Right forelimb (tissue), 1 donor: ENCODE measurements at regions not wholly inside any gene's neighbourhood (a gene's known extent, or its start where the extent isn't known, plus 50 kb on each side); places are given as distances from the start of the nearest gene placed in this dataset.
"Not testable (repeated sequence)": the region's sequence is repeated elsewhere in the genome, so short reads cannot be mapped to it uniquely, and the experiment has no call there.

Source experiments
- DNase-seq: peaks from one replicate; pipeline ENCODE4 v3.0.0-alpha.2; 2018

- DNase-seq, result no peak
These were observed 241.6 kb upstream of the DUSP10 start for GRCh38 chr1:221983444-221983843.

GRCh38 chr1:221981461-221981860 lies 239.6 kb upstream of the DUSP10 start:
- DNase-seq, result no peak

- no peak for DNase-seq
These were observed 237.6 kb upstream of the DUSP10 start for GRCh38 chr1:221979444-221980032.

GRCh38 chr1:221978631-221979334 lies 236.9 kb upstream of the DUSP10 start:
- not testable (repeated sequence) for DNase-seq

- not testable (repeated sequence) for DNase-seq
These were observed 231.9 kb upstream of the DUSP10 start for GRCh38 chr1:221973787-221974186.

GRCh38 chr1:221972276-221973235 lies 230.7 kb upstream of the DUSP10 start:
- DNase-seq, result no peak

- not testable (repeated sequence) for DNase-seq
These were observed 229.1 kb upstream of the DUSP10 start for GRCh38 chr1:221971035-221971434.

- DNase-seq, result not testable (repeated sequence)
These were observed 227.5 kb upstream of the DUSP10 start for GRCh38 chr1:221969298-221969858.

GRCh38 chr1:221967538-221967937 lies 225.6 kb upstream of the DUSP10 start:
- DNase-seq, result not testable (repeated sequence)

- not testable (repeated sequence) for DNase-seq
These were observed 225.0 kb upstream of the DUSP10 start for GRCh38 chr1:221966888-221967287.

GRCh38 chr1:221965891-221966290 lies 224.0 kb upstream of the DUSP10 start:
- DNase-seq, result not testable (repeated sequence)

GRCh38 chr1:221965252-221965651 lies 223.4 kb upstream of the DUSP10 start:
- DNase-seq, result no peak

- DNase-seq, result no peak
These were observed 221.9 kb upstream of the DUSP10 start for GRCh38 chr1:221963742-221964141.

- DNase-seq, result no peak
These were observed 220.5 kb upstream of the DUSP10 start for GRCh38 chr1:221962385-221962784.

GRCh38 chr1:221961532-221962292 lies 219.8 kb upstream of the DUSP10 start:
- no peak for DNase-seq

- not testable (repeated sequence) for DNase-seq
These were observed 216.3 kb upstream of the DUSP10 start for GRCh38 chr1:221958161-221958562.

- DNase-seq, result not testable (repeated sequence)
These were observed 215.5 kb upstream of the DUSP10 start for GRCh38 chr1:221957350-221957749.

- DNase-seq, result no peak
These were observed 208.1 kb upstream of the DUSP10 start for GRCh38 chr1:221949996-221950395.

GRCh38 chr1:221948459-221948858 lies 206.6 kb upstream of the DUSP10 start:
- no peak for DNase-seq

- DNase-seq, result no peak
These were observed 205.8 kb upstream of the DUSP10 start for GRCh38 chr1:221947731-221948130.

GRCh38 chr1:221946768-221947167 lies 204.9 kb upstream of the DUSP10 start:
- no peak for DNase-seq

GRCh38 chr1:221945669-221946068 lies 203.8 kb upstream of the DUSP10 start:
- no peak for DNase-seq
